ENCODE measurements at regions not wholly inside any gene's neighbourhood (a gene's known extent, or its start where the extent isn't known, plus 50 kb on each side); places are given as distances from the start of the nearest gene placed in this dataset.
"Not testable (repeated sequence)": the region's sequence is repeated elsewhere in the genome, so short reads cannot be mapped to it uniquely, and the experiment has no call there.

DNA sequence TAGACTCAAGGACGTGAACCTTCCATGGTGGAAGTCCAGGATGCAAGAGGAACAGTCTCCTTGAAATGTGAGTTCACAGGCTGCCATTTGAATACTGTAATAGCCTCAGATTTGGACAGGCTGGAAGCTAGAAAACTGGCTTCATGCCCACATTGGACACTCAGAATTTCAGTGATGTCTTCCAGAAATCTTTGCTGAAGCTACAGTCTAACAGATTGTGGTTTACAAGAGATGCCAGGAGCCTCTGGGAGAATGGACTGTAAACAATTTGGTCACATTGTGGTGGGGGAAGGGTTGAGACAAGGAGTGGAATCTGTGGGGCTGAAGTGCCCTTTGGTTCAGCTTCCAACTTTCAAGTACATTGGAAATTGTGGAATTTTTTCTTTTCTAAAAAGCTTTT lies 252.0 kb upstream of the PROK2 start:
- no peak overlapping the region for H3K4me3 ChIP-seq (ENCODE audit: low read depth, low read length)
- TF ChIP-seq CTCF (conservative IDR thresholded peaks at IDR 0.05; ENCODE audit: low read depth, low read length): no peak
- DNase-seq (ENCODE audit: low read depth): no peak

- DNase-seq (ENCODE audit: low read depth): no peak
- H3K4me3 ChIP-seq (ENCODE audit: low read depth, low read length): no peak overlapping the region
- no peak for TF ChIP-seq CTCF (conservative IDR thresholded peaks at IDR 0.05; ENCODE audit: low read depth, low read length)
Observed at GRCh38 chr3:72035606-72036005, 250.7 kb upstream of the PROK2 start.

GRCh38 chr3:72034986-72035385 lies 250.0 kb upstream of the PROK2 start:
- no peak overlapping the region for H3K4me3 ChIP-seq (ENCODE audit: low read depth, low read length)
- no peak for TF ChIP-seq CTCF (conservative IDR thresholded peaks at IDR 0.05; ENCODE audit: low read depth, low read length)
- DNase-seq (ENCODE audit: low read depth): no peak

DNA sequence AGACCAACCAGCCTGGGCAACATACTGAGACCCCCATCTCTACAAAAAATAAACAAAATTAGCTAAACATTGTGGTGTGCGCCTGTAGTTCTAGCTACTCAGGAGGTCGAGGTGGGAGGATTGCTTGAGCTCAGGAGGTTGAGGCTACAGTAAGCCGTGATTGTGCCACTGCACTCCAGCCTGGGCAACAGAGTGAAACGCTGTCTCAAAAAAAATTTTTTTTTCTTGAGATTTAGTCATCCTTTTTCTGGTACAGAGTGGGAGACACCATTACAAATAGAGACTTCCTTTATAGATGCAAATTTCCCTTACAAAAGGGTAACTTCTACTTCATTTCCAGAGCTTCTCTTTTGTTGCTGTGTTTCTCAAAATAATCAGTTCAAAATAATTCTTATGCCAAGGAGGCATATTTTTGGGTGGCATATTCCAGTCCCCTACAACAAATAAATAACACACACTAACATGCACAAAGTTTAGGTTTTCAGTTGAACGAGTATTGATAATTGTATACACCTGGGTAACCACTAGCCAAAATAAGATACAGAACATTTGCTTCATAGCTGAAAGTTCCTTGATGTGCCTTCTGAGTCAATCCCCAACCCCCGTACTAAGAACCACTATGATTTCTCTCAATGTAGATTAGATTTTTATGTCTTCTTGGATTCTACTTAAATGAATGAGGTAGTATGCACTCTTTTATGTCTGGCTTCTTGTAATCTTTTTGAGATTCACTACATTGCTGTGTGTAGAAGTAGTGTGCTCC lies 248.9 kb upstream of the PROK2 start:
- no peak for TF ChIP-seq CTCF (conservative IDR thresholded peaks at IDR 0.05; ENCODE audit: low read depth, low read length)
- DNase-seq (ENCODE audit: low read depth): no peak
- no peak overlapping the region for H3K4me3 ChIP-seq (ENCODE audit: low read depth, low read length)

GRCh38 chr3:72032441-72033135 lies 247.6 kb upstream of the PROK2 start:
- no peak overlapping the region for H3K4me3 ChIP-seq (ENCODE audit: low read depth, low read length)
- no peak for DNase-seq (ENCODE audit: low read depth)
- no peak for TF ChIP-seq CTCF (conservative IDR thresholded peaks at IDR 0.05; ENCODE audit: low read depth, low read length)

DNA sequence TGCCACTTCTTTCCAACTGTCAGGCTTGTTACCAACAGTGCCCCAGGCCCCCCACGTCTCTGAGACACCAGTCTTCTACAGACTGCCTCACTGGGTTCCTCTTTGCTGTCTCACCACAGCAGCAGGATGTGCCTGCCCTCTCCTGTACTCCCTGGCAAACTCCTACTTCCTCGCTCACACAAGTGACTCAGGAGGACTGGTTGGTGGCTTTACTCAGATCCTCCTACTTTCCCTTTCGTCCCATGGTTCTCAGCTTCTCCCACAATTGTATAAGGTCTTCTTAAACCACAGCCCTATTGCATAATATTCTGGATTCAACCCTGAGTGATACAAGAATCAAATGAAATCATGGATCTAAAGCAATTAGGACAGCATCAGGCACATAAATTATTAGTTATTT lies 246.6 kb upstream of the PROK2 start:
- no peak for DNase-seq (ENCODE audit: low read depth)

DNA sequence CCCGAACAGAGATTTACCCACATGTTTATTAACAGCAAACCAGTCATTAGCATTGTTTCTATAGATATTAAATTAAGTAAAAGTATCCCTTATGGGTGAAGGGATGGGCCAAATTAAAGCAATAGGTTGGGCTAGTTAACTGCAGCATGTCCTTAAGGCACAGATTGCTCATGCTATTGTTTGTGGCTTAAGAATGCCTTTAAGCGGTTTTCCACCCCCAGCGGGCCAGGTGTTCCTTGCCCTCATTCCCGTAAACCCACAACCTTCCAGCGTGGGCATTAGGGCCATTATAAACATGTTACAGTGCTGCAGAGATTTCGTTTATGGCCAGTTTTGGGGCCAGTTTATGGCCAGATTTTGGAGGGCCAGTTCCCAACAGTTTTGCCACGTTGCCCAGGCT lies 245.3 kb upstream of the PROK2 start:
- DNase-seq (ENCODE audit: low read depth); H3K4me3 ChIP-seq (ENCODE audit: low read depth, low read length): not testable (repeated sequence)

More for the DNA sequence above, 246.6 kb upstream of the PROK2 start:
- H3K4me3 ChIP-seq (ENCODE audit: low read depth, low read length): no peak overlapping the region
- peak; percentile 25 for TF ChIP-seq CTCF (conservative IDR thresholded peaks at IDR 0.05; ENCODE audit: low read depth, low read length)

DNA sequence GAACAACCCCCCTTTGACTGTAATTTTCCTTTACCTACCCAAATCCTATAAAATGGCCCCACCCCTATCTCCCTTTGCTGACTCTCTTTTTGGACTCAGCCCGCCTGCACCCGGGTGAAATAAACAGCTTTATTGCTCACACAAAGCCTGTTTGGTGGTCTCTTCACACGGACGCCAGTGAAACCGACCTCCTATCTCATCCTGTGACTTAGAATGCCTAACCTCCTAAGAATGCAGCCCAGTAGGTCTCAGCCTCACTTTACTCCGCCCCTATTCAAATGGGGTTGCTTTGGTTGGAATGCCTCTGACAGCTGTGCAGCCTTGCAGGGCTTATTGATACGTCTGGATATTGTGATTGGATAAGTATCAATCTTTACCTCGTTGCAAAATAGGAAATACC lies 243.8 kb upstream of the PROK2 start:
- not testable (repeated sequence) for DNase-seq (ENCODE audit: low read depth); H3K4me3 ChIP-seq (ENCODE audit: low read depth, low read length)

- DNase-seq (ENCODE audit: low read depth): not testable (repeated sequence)
Observed at GRCh38 chr3:72028307-72028706, 243.4 kb upstream of the PROK2 start.

DNA sequence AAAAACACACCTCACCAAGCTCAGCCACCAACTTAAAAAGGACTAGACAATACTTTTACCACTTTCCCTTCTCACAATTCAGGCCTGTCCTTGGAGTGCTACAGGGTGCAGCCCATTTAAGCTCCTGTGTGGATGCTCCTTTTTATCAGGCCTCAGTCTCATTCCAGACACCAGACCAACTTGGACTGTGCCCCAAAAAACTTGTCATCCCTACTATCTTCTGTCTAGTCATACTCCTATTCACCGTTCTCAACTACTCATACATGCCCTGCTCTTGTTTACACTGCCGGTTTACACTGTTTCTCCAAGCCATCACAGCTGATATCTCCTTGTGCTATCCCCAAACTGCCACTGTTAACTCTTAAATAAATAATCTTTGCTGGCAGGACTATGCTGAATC lies 242.8 kb upstream of the PROK2 start:
- not testable (repeated sequence) for H3K4me3 ChIP-seq (ENCODE audit: low read depth, low read length); DNase-seq (ENCODE audit: low read depth)

More at GRCh38 chr3:72028307-72028706, 243.4 kb upstream of the PROK2 start:
- H3K4me3 ChIP-seq (ENCODE audit: low read depth, low read length): not testable (repeated sequence)
